ENCODE measurements at regions not wholly inside any gene's neighbourhood (a gene's known extent, or its start where the extent isn't known, plus 50 kb on each side); places are given as distances from the start of the nearest gene placed in this dataset.

GRCh38 chr18:78069784-78070664 lies 820.4 kb downstream of the GALR1 start:
- no peak for DNase-seq (ENCODE audit: low spot score)

DNA sequence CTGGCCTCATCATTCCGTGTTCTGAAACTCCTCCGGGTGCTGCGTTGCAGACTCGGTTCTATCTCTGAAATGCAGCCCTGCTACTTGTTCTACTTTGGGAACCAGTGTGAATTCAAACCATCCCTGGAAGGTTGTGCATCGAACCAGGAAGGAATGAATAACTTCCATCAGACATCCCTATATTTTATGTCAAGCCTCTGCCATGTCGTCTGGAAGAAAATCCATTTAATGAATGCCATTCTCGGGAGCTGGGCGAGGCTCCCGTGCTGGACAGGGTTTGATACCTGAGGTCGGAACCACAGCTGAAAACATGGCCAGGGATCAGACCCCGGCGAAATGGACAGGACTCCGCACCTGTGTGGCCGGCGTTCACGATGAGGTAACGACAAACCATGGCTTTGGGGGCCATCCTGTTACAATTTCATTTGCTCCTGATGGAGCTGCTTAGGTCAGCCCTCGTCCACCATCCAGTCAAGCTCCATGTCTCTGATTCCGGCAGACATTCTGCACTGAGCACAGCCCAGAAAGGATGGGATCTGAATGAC lies 821.6 kb downstream of the GALR1 start:
- DNase-seq (ENCODE audit: low spot score): no peak

- DNase-seq (ENCODE audit: low spot score): no peak
Measured at GRCh38 chr18:78071776-78072175, 822.1 kb downstream of the GALR1 start.

- DNase-seq (ENCODE audit: low spot score): no peak
Measured at GRCh38 chr18:78072375-78072774, 822.7 kb downstream of the GALR1 start.

- peak; percentile 43 for DNase-seq (ENCODE audit: low spot score)
Measured at GRCh38 chr18:78073275-78073674, 823.6 kb downstream of the GALR1 start.

DNA sequence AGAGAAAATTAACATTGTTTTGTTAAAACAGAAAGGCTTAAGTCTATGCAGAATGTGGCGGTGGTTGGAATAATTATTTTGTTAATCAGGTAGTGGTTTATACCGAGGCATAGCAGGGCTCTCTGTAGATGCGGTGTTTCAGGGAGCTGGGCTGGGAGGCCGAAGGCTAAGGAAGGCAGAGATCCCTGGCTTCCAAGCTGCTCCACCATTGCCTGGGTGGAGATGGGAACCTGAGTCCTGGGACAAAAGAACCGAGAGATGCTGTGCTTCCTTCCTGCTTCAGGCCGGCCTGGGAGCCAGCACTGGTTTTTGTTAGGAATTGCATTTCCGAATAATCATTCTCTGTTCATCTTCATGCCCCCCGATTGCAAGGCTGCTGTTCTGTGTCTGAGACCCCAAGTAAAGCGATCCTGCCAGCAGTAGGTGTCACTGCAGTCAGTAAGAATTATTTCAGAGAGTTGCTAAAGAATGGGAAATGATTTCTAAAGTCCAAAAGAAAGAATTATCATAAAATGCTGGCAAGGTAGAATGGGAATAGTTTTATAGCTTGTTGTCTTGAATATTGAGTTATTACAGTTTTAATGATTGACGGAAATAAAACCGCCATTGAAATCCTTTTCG lies 824.9 kb downstream of the GALR1 start:
- no peak for DNase-seq (ENCODE audit: low spot score)

DNA sequence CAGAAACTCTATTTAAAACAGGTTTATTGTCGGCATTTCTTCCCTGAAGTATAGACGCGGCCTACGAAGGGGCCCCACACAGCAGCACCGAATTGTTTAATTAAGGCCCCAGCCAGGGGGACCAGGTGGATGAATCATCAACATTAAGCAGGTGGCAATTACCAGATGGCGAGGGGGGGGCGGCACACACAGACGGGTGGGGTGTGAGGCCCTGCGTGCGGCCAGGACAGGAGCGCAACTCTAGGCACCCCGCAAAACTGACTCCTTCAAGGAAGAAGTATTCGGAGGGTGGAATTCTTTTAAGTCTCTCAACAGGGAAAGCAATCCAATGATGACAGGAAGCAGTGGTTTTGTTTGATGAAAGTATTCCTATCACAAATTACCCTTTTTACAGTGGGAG lies 830.4 kb downstream of the GALR1 start:
- no peak for DNase-seq (ENCODE audit: low spot score)

DNA sequence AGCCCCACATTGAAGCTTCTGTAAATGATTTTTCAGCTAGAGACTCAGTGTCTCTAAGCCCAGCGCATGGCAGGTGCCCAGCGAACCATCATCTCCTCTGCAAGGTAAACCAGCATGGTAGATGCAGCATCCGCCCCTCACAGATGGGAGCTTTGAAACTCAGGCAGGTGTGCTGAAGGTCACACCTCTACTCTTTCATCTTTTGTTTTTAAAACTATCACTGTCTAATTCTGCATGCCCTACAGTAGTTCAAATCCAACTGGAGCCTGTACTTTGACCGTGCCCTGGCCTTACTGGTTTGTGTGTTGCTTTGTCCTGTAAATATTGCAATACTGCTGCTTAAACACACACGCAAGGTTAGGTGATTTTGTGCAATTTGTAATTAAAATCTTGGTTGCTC lies 831.1 kb downstream of the GALR1 start:
- no peak for DNase-seq (ENCODE audit: low spot score)

GRCh38 chr18:78082816-78083215 lies 833.2 kb downstream of the GALR1 start:
- DNase-seq (ENCODE audit: low spot score): no peak

DNA sequence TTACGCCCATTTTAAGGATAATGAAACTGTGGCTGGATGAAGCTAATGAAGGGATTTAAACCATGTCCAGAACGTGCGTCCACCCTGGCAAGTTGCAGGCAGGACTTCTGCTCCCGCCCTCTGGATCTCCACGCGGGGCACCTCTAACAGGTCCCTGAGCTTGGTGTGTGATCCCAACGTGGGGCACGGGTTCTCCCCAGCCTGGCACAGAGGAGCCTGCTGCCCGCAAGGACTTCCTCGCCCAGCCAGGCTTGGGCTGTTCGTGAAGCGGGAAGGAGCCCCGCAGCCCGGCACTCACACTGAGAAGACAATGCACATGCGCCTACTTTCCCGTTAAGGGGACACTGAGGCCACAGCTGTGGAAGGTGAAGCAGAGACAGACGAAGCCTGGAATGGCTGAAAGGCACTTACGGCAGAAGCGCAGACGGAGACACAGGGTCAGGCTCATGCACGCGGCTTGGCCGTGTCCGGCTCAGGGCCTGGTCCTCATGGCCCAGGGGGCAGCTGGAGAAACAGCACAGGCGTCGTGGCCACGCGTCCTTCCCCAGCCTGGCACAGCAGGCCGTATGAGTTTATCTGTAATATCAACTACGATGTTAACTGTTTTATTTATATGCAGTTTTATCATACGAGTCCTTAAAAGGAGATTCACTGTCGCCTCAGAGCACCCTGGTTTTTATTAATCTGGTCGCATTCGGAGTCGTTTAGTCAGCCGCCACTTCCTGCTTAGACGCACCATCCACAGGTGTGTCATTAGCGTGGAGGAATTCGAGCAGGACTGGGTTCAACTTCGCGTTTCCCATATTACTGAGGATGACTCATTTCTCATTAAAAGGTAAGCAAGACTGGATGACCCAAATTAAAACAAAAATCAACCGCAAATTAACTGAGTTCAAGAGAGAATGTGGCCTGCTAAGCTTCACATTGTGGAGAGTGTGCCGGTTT lies 835.9 kb downstream of the GALR1 start:
- DNase-seq (ENCODE audit: low spot score): no peak

DNA sequence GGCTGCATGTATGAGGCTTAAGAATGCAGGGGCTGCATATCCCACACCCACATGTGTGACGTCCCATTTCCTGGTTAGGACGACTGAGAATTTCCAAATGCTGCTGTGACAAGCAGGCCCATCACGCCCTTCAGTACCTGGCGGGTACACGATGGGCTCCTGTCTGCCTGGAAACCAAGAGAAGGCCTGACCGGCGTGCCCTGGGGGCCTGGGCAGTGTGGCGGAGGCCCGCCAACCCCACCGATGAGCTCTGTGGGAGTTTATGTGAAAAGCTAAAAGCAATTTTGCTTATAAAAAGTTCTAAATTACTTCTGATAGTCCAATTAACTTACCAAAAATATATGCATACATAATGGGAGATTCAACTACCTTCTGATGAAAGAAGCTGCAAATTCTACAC lies 837.3 kb downstream of the GALR1 start:
- no peak for DNase-seq (ENCODE audit: low spot score)

DNA sequence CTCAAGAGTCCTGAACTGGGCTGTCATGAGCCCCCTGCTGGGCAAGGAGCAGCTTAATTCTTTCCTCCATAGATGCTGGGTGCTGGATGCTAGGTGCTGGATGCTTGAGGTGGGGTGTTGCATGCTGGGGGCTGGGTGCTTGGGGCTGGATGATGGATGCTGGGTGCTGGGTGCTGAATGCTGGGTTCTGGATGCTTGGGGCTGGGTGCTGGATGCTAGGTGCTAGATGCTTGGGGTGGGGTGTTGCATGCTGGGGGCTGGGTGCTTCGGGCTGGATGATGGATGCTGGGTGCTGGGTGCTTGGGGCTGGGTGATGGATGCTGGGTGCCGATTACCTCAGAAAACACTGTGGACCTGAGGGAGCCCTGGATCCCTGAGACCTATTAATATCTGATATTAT lies 837.7 kb downstream of the GALR1 start:
- DNase-seq (ENCODE audit: low spot score): no peak

DNA sequence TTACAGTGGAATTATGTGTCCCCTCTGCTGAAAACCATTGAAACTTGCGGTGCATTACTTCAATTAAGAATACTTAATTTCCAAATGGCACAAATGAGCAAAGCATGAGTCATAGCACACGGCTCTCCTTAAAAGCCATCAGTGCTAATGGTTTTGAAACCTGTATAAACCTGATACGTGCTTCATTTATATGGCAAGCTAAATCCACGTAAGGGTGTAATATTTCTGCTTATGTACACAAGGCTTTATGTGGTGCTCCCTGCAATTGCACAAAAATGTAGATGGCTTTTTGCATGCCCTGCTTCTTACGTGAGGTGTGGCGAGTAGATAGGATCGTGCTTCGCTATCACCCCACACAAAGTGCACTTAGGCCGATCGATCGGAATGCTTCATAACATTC lies 840.9 kb downstream of the GALR1 start:
- no peak for DNase-seq (ENCODE audit: low spot score)

DNA sequence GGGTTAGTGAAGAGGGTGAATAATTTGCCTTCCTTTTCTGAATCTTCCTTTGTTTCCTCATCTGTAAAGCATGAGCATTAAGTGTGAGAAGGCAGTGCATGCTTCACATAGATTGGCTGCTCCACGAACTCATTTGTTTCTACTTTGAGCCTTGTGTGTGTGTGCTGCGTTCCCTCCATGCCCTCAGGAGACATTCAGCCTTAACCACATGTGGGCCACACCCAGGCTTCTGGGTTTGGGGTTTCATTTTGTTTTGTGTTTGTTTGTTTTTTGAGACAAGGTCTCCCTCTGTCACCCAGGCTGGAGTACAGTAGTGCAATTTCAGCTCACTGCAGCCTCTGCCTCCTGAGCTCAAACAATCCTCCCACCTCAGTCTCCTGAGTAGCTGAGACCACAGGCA lies 843.3 kb downstream of the GALR1 start:
- no peak for DNase-seq (ENCODE audit: low spot score)

DNA sequence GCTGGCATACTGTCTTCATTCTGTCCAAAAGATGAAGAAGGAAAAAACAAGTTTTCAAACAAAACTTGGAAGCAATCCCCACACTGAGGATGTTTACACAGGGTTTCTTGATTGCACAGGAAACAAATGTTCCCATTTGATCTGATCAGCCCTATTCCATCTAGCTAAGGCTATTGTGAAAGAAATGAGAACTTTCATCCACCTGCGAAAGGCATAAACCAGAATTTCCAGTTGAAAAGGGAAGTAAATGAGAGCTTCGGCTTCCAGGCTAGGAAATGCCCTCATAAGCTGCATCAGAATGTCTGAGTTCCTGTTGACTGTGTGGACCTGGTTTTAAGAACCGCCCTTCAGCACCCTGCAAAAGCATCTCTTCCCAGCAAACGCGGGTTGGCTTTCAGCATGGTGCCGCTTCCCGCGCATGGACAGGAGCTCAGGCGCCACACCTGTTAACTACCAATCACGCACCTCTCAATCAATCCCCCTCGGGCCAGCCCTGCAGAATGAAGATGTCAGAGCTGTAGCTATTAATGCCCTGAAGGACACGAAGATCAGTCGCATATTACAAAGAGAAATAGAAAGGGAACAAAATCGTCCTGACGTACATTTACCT lies 850.4 kb downstream of the GALR1 start:
- no peak for DNase-seq (ENCODE audit: low spot score)

GRCh38 chr18:78101091-78101490 lies 851.4 kb downstream of the GALR1 start:
- no peak for DNase-seq (ENCODE audit: low spot score)

DNA sequence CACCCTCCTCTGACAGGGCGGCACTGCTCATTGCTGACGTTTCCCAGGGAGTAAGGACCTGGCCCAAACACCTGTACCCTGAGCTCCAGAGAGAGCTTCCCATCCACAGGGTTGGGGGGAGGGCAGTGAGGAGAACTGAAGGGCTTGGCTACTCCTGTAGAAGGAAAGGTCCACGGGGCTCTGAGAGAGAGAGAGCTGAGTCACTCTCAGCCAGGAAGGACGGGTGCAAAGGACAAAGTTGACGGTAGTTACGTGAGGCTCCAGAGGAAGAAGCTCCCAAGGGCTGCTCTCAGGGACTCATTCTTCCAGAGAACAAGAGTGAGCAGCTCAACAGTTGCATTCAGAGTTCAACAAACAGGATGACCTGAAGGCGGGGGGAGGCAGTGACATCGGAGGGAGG lies 852.5 kb downstream of the GALR1 start:
- DNase-seq (ENCODE audit: low spot score): no peak

DNA sequence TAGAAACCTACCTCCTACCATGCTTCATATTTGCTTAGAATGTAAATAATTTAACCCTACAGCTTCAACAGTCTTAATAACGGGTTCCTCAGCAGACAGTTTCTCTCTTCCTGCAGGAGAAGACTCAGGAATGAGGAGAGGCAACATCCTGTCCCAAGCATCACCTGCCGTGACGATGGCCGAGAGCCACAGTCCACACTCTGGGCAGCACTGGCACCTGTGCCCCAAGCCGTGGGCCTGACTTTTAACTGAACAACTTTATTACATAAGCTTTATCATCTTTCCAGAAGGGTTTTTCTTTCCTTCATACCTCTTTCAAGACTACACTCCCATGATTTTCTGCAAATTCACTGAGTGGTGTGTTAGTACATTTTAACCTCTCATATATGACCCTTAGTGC lies 856.0 kb downstream of the GALR1 start:
- DNase-seq (ENCODE audit: low spot score): no peak

DNA sequence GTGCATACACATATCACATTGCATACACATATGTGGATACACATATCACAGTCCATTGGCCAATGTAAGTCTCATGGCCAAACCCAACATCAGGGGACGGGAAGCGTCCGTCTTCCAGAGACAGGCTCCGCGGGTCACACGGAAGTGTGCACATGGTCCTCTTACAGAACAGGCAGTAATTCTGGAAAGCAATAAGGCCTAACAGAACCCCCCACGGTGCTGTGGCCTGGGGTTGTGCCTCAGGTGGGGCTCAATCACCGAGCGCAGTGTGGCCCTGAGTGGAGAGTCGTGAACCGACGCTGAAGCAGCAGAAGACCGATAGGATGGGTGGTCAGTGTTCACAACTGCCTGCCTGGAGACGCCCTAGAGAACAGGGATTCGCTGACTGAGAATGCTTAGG lies 857.3 kb downstream of the GALR1 start:
- DNase-seq (ENCODE audit: low spot score): no peak

DNA sequence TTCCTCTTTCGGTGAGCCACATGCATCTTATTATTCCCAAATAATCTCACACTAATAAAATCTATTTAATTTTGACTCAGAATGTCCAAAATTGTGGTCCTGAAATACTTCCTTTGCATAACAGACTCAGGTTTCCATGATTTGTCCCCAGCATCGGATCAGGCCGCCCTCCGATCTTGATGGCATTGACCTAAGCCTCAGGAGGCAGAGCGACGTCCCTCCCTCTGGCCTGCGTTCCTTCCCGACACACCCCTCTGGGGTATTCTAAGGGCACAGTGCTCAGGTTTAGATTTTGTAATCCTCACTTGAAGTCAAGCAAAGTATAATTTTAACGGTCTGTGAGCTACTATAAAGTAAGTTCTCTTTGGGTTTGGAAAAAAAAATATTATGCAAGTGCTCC lies 857.7 kb downstream of the GALR1 start:
- DNase-seq (ENCODE audit: low spot score): no peak

DNA sequence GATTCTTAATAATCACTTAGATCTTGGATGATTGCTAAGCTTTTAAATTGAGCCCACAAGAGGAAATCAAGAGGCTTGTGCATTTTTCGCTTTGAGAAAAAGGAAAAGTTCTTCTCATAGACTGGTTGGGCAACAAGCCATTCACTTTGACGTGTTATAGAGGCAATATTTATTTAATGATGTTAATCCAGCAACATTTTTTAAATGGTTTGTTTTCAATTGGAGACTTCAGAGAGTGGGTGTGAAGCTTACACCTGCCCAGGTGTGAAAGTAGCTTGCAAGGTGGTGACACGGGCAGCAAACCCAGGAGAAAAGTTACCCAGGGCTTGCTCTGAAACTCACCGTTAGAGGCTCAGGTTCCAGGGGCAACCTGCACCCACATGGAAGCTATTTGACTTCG lies 858.9 kb downstream of the GALR1 start:
- no peak for DNase-seq (ENCODE audit: low spot score)
